ENCODE measurements at regions not wholly inside any gene's neighbourhood (a gene's known extent, or its start where the extent isn't known, plus 50 kb on each side); places are given as distances from the start of the nearest gene placed in this dataset.

- Histone ChIP-seq H3K4me3 (ENCODE audit: control extremely low read depth in 1 of 5, extremely low read depth in 1 of 5, insufficient read depth in 1 of 5, low read depth in 2 of 5, low read length in 4 of 5) (no peak overlapping the region), H3K4me2 (replicated peaks; ENCODE audit: low read depth, low read length, poor library complexity, severe bottlenecking) (no peak overlapping the region), H3K4me1 (ENCODE audit: control insufficient read depth in 2 of 2, insufficient read depth in 2 of 2, low read length in 2 of 2) (peaks cover 0 to 4% of the 10 kb centered on the region in 2 donors), H4K20me1 (ENCODE audit: control insufficient read depth, insufficient read depth, low read length, poor library complexity, severe bottlenecking) (no peaks in the 10 kb centered on the region), H3K79me2 (ENCODE audit: control insufficient read depth, insufficient read depth, low read length) (no peaks in the 10 kb centered on the region), H3K9me3 (ENCODE audit: control extremely low read depth in 1 of 3, control insufficient read depth in 2 of 3, insufficient read depth in 1 of 3, low read length in 2 of 3) (no peaks in the 10 kb centered on the region), H3K9ac (ENCODE audit: low read length) (no peak overlapping the region), H2AFZ (ENCODE audit: insufficient read depth, low read depth, low read length, poor library complexity, severe bottlenecking) (no peak overlapping the region), H3K36me3 (replicated peaks in 1 of 2; ENCODE audit: control extremely low read depth in 1 of 2, control insufficient read depth in 1 of 2, extremely low read depth in 1 of 2, insufficient read depth in 2 of 2, low read length in 1 of 2) (no peaks in the 10 kb centered on the region), H3K27ac (ENCODE audit: low read length in 2 of 2) (no peak overlapping the region), H3K27me3 (replicated peaks in 1 of 4; ENCODE audit: control extremely low read depth in 1 of 4, control insufficient read depth in 3 of 4, insufficient read depth in 4 of 4, low read length in 3 of 4) (peaks cover 0 to 33% (median 10%) of the 10 kb centered on the region in 4 experiments)
- no peak overlapping the region for H3K27ac Mint-ChIP-seq
- H3K4me1 Mint-ChIP-seq, result peaks cover 3% of the 10 kb centered on the region
- no peak for ATAC-seq (ENCODE audit: low read depth)
- H3K27me3 Mint-ChIP-seq, result peaks cover 66% of the 10 kb centered on the region
- H3K4me3 Mint-ChIP-seq, result no peak overlapping the region
- ChIA-PET POLR2A (interaction anchor here (0.5 kb wide), 1 partner anchor 45 kb away, joined by 7 read pairs; no protein-coding TSS in a partner anchor), CTCF (interaction anchor here (0.6 to 3.3 kb wide), 19 partner anchors 9 to 382 kb away, joined by 3 to 51 read pairs (median 5); no protein-coding TSS in a partner anchor)
- 82% methylated on average over 6 of the region's 6 CpGs for WGBS (ENCODE audit: insufficient coverage)
- intact Hi-C loops (cut with micrococcal nuclease), result loop anchor here (1.0 kb wide), 2 partner anchors 222 to 343 kb away; no protein-coding TSS in a partner anchor
- no peak for DNase-seq
- TF ChIP-seq CTCF (IDR thresholded peaks at IDR 0.05) (no peak), EZH2 (IDR thresholded peaks at IDR 0.05; ENCODE audit: borderline replicate concordance, insufficient read depth, low read depth, low read length, poor library complexity, severe bottlenecking) (no peak)
- peaks cover 2% of the 10 kb centered on the region for H3K9me3 Mint-ChIP-seq (ENCODE audit: insufficient read depth)
Measured at GRCh38 chr3:43854916-43855315, 164.2 kb downstream of the ABHD5 start.

- DNase-seq (peak; percentile 60), ATAC-seq (ENCODE audit: low read depth) (peak; percentile 76)
- no peak overlapping the region for H3K27ac Mint-ChIP-seq
- peak; percentile 54 for TF ChIP-seq CTCF (IDR thresholded peaks at IDR 0.05)
- TF ChIP-seq EZH2 (IDR thresholded peaks at IDR 0.05; ENCODE audit: borderline replicate concordance, insufficient read depth, low read depth, low read length, poor library complexity, severe bottlenecking), result no peak
- Histone ChIP-seq H4K20me1 (ENCODE audit: control insufficient read depth, insufficient read depth, low read length, poor library complexity, severe bottlenecking) (no peaks in the 10 kb centered on the region), H2AFZ (ENCODE audit: insufficient read depth, low read depth, low read length, poor library complexity, severe bottlenecking) (no peak overlapping the region), H3K36me3 (replicated peaks in 1 of 2; ENCODE audit: control extremely low read depth in 1 of 2, control insufficient read depth in 1 of 2, extremely low read depth in 1 of 2, insufficient read depth in 2 of 2, low read length in 1 of 2) (no peaks in the 10 kb centered on the region), H3K9ac (ENCODE audit: low read length) (no peak overlapping the region), H3K27ac (ENCODE audit: low read length in 2 of 2) (no peak overlapping the region), H3K4me1 (ENCODE audit: control insufficient read depth in 2 of 2, insufficient read depth in 2 of 2, low read length in 2 of 2) (peaks cover 0 to 4% of the 10 kb centered on the region in 2 donors), H3K9me3 (ENCODE audit: control extremely low read depth in 1 of 3, control insufficient read depth in 2 of 3, insufficient read depth in 1 of 3, low read length in 2 of 3) (no peaks in the 10 kb centered on the region), H3K79me2 (ENCODE audit: control insufficient read depth, insufficient read depth, low read length) (no peaks in the 10 kb centered on the region), H3K4me2 (replicated peaks; ENCODE audit: low read depth, low read length, poor library complexity, severe bottlenecking) (no peak overlapping the region), H3K27me3 (replicated peaks in 1 of 4; ENCODE audit: control extremely low read depth in 1 of 4, control insufficient read depth in 3 of 4, insufficient read depth in 4 of 4, low read length in 3 of 4) (peaks cover 0 to 33% (median 10%) of the 10 kb centered on the region in 4 experiments), H3K4me3 (ENCODE audit: control extremely low read depth in 1 of 5, extremely low read depth in 1 of 5, insufficient read depth in 1 of 5, low read depth in 2 of 5, low read length in 4 of 5) (no peak overlapping the region)
- H3K4me3 Mint-ChIP-seq, result no peak overlapping the region
- H3K9me3 Mint-ChIP-seq (ENCODE audit: insufficient read depth), result no peaks in the 10 kb centered on the region
- ChIA-PET CTCF (interaction anchor here (0.7 to 3.3 kb wide), 28 partner anchors 9 to 381 kb away, joined by 3 to 51 read pairs (median 4); no protein-coding TSS in a partner anchor), POLR2A (no interaction called here)
- peaks cover 66% of the 10 kb centered on the region for H3K27me3 Mint-ChIP-seq
- intact Hi-C loops (cut with micrococcal nuclease), result loop anchor here (1.0 kb wide), 2 partner anchors 222 to 343 kb away; no protein-coding TSS in a partner anchor
- peaks cover 3% of the 10 kb centered on the region for H3K4me1 Mint-ChIP-seq
- WGBS (ENCODE audit: insufficient coverage), result 43% methylated on average over 2 of the region's 3 CpGs
Measured at GRCh38 chr3:43855674-43856299, 165.0 kb downstream of the ABHD5 start.
